Right lobe of liver (tissue), 4 donors: ENCODE measurements at regions not wholly inside any gene's neighbourhood (a gene's known extent, or its start where the extent isn't known, plus 50 kb on each side); places are given as distances from the start of the nearest gene placed in this dataset.

Experiments
- POLR2A ChIP-seq: fragments of 450-650 bp; IDR thresholded peaks from one replicate; pipeline ENCODE4 v1.6.1; 2017; ENCODE audit warnings: antibody characterized with exemption, mild to moderate bottlenecking
- TF ChIP-seq, protein P1 (sequence below), 4 donors: fragments of 200-600 bp in 3 of 4; fragments of 450-650 bp in 1 of 4; IDR thresholded peaks; one replicate each; pipeline versions ENCODE4 v1.5.1 to v1.8.0; 2016 to 2022; ENCODE audit warnings: antibody characterized with exemption in 4 of 4, mild to moderate bottlenecking in 2 of 4
- donor health status: DM: no; HTN: no; CAD: no.
- donor health status: DM: no; HTN: no; CAD: no.
- donor health status: DM: no; HTN: yes; CAD: no.

DNA sequence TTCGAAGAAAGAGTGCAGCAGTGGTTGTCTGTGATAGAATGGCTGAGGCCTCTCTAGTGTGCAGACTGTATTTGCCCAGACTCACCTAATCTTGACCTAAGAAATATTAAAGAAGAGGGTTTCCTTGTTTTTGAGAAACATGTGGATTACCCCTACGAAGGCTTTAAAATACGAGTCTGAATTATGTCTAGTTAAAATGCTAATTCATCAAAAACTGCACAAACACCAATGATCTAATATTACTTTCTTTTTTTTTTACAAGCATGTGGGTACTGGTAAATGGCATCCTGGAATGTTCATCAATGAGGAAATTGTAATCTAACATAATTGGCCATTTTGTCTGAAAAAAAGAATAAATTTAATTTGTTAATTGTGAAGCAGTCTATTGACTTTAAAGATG lies 510.9 kb downstream of the EPM2A start:
- TF ChIP-seq, protein P1, sequence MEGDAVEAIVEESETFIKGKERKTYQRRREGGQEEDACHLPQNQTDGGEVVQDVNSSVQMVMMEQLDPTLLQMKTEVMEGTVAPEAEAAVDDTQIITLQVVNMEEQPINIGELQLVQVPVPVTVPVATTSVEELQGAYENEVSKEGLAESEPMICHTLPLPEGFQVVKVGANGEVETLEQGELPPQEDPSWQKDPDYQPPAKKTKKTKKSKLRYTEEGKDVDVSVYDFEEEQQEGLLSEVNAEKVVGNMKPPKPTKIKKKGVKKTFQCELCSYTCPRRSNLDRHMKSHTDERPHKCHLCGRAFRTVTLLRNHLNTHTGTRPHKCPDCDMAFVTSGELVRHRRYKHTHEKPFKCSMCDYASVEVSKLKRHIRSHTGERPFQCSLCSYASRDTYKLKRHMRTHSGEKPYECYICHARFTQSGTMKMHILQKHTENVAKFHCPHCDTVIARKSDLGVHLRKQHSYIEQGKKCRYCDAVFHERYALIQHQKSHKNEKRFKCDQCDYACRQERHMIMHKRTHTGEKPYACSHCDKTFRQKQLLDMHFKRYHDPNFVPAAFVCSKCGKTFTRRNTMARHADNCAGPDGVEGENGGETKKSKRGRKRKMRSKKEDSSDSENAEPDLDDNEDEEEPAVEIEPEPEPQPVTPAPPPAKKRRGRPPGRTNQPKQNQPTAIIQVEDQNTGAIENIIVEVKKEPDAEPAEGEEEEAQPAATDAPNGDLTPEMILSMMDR (IDR thresholded peaks at IDR 0.05): no peak
- TF ChIP-seq POLR2A: no peak
